HEK293T (cell line): ENCODE measurements at regions not wholly inside any gene's neighbourhood (a gene's known extent, or its start where the extent isn't known, plus 50 kb on each side); places are given as distances from the start of the nearest gene placed in this dataset.

Experiments
- ARNT ChIP-seq: fragments of 450-650 bp; IDR thresholded peaks from 2 replicates; pipeline ENCODE4 v1.6.1; 2017; ENCODE audit warnings: mild to moderate bottlenecking
- BHLHE40 ChIP-seq: fragments of 450-650 bp; IDR thresholded peaks from 2 replicates; pipeline ENCODE4 v1.6.1; 2016; ENCODE audit warnings: mild to moderate bottlenecking, moderate library complexity, borderline replicate concordance
- ELF4 ChIP-seq: fragments of 450-650 bp; IDR thresholded peaks from 2 replicates; pipeline ENCODE4 v1.6.1; 2017; ENCODE audit warnings: antibody characterized with exemption
- FOXA1 ChIP-seq: fragments of 450-650 bp; IDR thresholded peaks from 2 replicates; pipeline ENCODE4 v1.6.1; 2016; ENCODE audit warnings: mild to moderate bottlenecking
- FOXK2 ChIP-seq: fragments of 450-650 bp; IDR thresholded peaks from 2 replicates; pipeline ENCODE4 v1.6.1; 2016; ENCODE audit warnings: mild to moderate bottlenecking
- FOXM1 ChIP-seq: fragments of 450-650 bp; IDR thresholded peaks from 2 replicates; pipeline ENCODE4 v1.6.1; 2017; ENCODE audit warnings: mild to moderate bottlenecking, borderline replicate concordance
- HDGF ChIP-seq: fragments of 450-650 bp; IDR thresholded peaks from 2 replicates; pipeline ENCODE4 v1.6.1; 2017; ENCODE audit warnings: antibody characterized with exemption, borderline replicate concordance
- L3MBTL2 ChIP-seq: fragments of 450-650 bp; conservative IDR thresholded peaks from 2 replicates; pipeline ENCODE4 v1.6.1; 2016; ENCODE audit warnings: mild to moderate bottlenecking
- LEF1 ChIP-seq: fragments of 450-650 bp; IDR thresholded peaks from 2 replicates; pipeline ENCODE4 v1.6.1; 2017; ENCODE audit warnings: mild to moderate bottlenecking, borderline replicate concordance
- NFRKB ChIP-seq: fragments of 450-650 bp; IDR thresholded peaks from 2 replicates; pipeline ENCODE4 v1.6.1; 2016; ENCODE audit warnings: mild to moderate bottlenecking, moderate library complexity
- SP1 ChIP-seq: fragments of 450-650 bp; IDR thresholded peaks from 2 replicates; pipeline ENCODE4 v1.6.1; 2017
- SUZ12 ChIP-seq: fragments of 450-650 bp; IDR thresholded peaks from 2 replicates; pipeline ENCODE4 v1.6.1; 2016; ENCODE audit warnings: mild to moderate bottlenecking
- TARDBP ChIP-seq: fragments of 450-650 bp; IDR thresholded peaks from 2 replicates; pipeline ENCODE4 v1.6.1; 2016
- ZNF384 ChIP-seq: fragments of 450-650 bp; IDR thresholded peaks from 2 replicates; pipeline ENCODE4 v1.6.1; 2016

- TF ChIP-seq SP1 (no peak), L3MBTL2 (no peak), SUZ12 (no peak), NFRKB (no peak), HDGF (no peak), ARNT (no peak), FOXM1 (no peak), ZNF384 (no peak), TARDBP (no peak), ELF4 (no peak), FOXK2 (no peak), LEF1 (no peak), FOXA1 (no peak), BHLHE40 (no peak)
These were observed 87.8 kb downstream of the DPPA2 start for GRCh38 chr3:109228391-109229080.
